ENCODE measurements at regions not wholly inside any gene's neighbourhood (a gene's known extent, or its start where the extent isn't known, plus 50 kb on each side); places are given as distances from the start of the nearest gene placed in this dataset.

DNA sequence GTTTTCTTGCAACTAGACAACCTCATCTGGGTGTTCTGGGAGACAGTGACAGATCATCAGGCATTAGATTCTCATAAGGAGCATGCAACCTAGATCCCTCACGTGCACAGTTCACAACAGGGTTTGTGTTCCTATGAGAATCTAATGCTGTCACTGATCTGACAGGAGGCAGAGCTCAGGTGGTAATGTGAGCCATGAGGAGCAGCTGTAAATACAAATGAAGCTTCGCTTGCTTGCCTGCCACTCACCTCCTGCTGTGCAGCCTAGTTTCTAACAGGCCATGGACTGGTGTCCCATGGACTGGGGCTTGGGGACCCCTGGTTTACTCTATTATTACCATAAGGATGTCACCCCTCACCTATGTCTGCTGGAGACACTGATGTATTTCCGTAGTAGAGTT is 166.8 kb downstream of the PSAT1 start:
- TF ChIP-seq, protein P1, sequence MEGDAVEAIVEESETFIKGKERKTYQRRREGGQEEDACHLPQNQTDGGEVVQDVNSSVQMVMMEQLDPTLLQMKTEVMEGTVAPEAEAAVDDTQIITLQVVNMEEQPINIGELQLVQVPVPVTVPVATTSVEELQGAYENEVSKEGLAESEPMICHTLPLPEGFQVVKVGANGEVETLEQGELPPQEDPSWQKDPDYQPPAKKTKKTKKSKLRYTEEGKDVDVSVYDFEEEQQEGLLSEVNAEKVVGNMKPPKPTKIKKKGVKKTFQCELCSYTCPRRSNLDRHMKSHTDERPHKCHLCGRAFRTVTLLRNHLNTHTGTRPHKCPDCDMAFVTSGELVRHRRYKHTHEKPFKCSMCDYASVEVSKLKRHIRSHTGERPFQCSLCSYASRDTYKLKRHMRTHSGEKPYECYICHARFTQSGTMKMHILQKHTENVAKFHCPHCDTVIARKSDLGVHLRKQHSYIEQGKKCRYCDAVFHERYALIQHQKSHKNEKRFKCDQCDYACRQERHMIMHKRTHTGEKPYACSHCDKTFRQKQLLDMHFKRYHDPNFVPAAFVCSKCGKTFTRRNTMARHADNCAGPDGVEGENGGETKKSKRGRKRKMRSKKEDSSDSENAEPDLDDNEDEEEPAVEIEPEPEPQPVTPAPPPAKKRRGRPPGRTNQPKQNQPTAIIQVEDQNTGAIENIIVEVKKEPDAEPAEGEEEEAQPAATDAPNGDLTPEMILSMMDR (conservative IDR thresholded peaks at IDR 0.05; ENCODE audit: low read depth, low read length): no peak
- no peak for DNase-seq (ENCODE audit: low read depth)
- no peak overlapping the region for H3K4me3 ChIP-seq (ENCODE audit: low read depth, low read length)

GRCh38 chr9:78468231-78468630 is 171.3 kb downstream of the PSAT1 start:
- DNase-seq (ENCODE audit: low read depth): no peak
- TF ChIP-seq, protein P1 (conservative IDR thresholded peaks at IDR 0.05; ENCODE audit: low read depth, low read length): no peak
- H3K4me3 ChIP-seq (ENCODE audit: low read depth, low read length): no peak overlapping the region

GRCh38 chr9:78468974-78469576 is 172.2 kb downstream of the PSAT1 start:
- no peak overlapping the region for H3K4me3 ChIP-seq (ENCODE audit: low read depth, low read length)
- DNase-seq (ENCODE audit: low read depth): no peak
- TF ChIP-seq, protein P1 (conservative IDR thresholded peaks at IDR 0.05; ENCODE audit: low read depth, low read length): no peak

- no peak for DNase-seq (ENCODE audit: low read depth)
- H3K4me3 ChIP-seq (ENCODE audit: low read depth, low read length): no peak overlapping the region
- TF ChIP-seq, protein P1 (conservative IDR thresholded peaks at IDR 0.05; ENCODE audit: low read depth, low read length): no peak
Measured at GRCh38 chr9:78470216-78470615, 173.3 kb downstream of the PSAT1 start.

DNA sequence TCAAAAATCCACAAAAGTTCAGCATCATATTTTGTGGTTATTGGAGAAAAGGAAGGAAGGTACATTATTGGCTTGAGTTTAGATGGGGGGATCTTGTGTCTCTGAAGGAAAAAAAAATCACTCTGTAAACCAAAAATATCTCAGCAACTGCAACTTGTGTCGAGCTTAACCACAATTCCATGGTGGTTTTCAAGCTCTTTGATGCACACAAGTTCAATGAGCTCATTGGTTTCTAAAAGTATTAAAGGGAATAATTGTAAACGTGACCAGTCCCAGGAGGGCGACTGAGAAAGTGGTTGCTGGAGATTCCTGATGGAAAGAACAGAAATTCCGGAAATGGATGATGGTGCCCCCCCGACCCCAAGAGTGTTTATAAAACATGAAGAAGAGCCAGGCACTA is 173.8 kb downstream of the PSAT1 start:
- no peak overlapping the region for H3K4me3 ChIP-seq (ENCODE audit: low read depth, low read length)
- DNase-seq (ENCODE audit: low read depth): no peak
- TF ChIP-seq, protein P1 (conservative IDR thresholded peaks at IDR 0.05; ENCODE audit: low read depth, low read length): no peak

- no peak for DNase-seq (ENCODE audit: low read depth)
- TF ChIP-seq, protein P1 (conservative IDR thresholded peaks at IDR 0.05; ENCODE audit: low read depth, low read length): no peak
- H3K4me3 ChIP-seq (ENCODE audit: low read depth, low read length): no peak overlapping the region
Measured at GRCh38 chr9:78472111-78472510, 175.2 kb downstream of the PSAT1 start.

- no peak for DNase-seq (ENCODE audit: low read depth)
Measured at GRCh38 chr9:78479441-78479840, 182.5 kb downstream of the PSAT1 start.

More at GRCh38 chr9:78479441-78479840, 182.5 kb downstream of the PSAT1 start:
- H3K4me3 ChIP-seq (ENCODE audit: low read depth, low read length): no peak overlapping the region
- TF ChIP-seq, protein P1 (conservative IDR thresholded peaks at IDR 0.05; ENCODE audit: low read depth, low read length): no peak
